HCT116 (cell line): ENCODE measurements at regions not wholly inside any gene's neighbourhood (a gene's known extent, or its start where the extent isn't known, plus 50 kb on each side); places are given as distances from the start of the nearest gene placed in this dataset.

Experiments
- ATAC-seq: fragments of 200-7000 bp; cut with Tn5 transposase; 2 replicates; pipeline ENCODE4 v1.9.1; 2020; ENCODE audit warnings: mild to moderate bottlenecking, moderate library complexity
- BruUV-seq: library from RNA; stranded (reverse); fragments of 400-500 nt; replicated peaks from 2 replicates; lab custom pipeline; 2021; lab: Mats Ljungman, UMichigan
- CTCF ChIA-PET: fragments of 300-600 bp; sonication (Branson Sonifier 250); formaldehyde crosslinking; loops from one replicate; lab custom pipeline; 2021; ENCODE audit warnings: antibody characterized with exemption; lab: Charles Lee
- POLR2A ChIA-PET: fragments of 300-600, 350-600 bp; sonication (Branson Sonifier 250); formaldehyde crosslinking; loops from one replicate; lab custom pipeline; 2021; ENCODE audit warnings: antibody characterized with exemption; lab: Charles Lee
- RAD21 ChIA-PET, 2 experiments: fragments of 300-600 bp; sonication (Branson Sonifier 250); formaldehyde crosslinking; loops; one replicate each; lab custom pipeline; 2023; ENCODE audit warnings: low total read pairs in 2 of 2; ENCODE audit not compliant: uncharacterized antibody in 2 of 2, unreplicated experiment in 2 of 2, low non-redundant PET in 1 of 2; lab: Charles Lee
- DNase-seq: peaks from one replicate; pipeline ENCODE4 v3.0.0-alpha.2; 2010; ENCODE audit warnings: low read depth, low spot score
- H2AFZ ChIP-seq: fragments of 200-600 bp; shearing (Covaris generic), sonication (generic); 2 replicates; pipeline ENCODE4 v1.6.1; 2017; ENCODE audit warnings: low read depth, mixed run types, mixed read lengths, antibody characterized with exemption, low read length; ENCODE audit not compliant: poor library complexity, severe bottlenecking
- H3K27ac ChIP-seq: 2 replicates; pipeline ENCODE4 v1.5.1; 2012; ENCODE audit warnings: low read depth, low read length
- H3K27me3 ChIP-seq: fragments of 200-600 bp; sonication (generic); 2 replicates; pipeline ENCODE4 v1.6.1; 2016; ENCODE audit warnings: mixed run types, low read length, mixed read lengths; ENCODE audit not compliant: insufficient read depth
- H3K36me3 ChIP-seq, 2 experiments: fragments of 200-500 bp in 1 of 2; fragments of 200-600 bp in 1 of 2; sonication (Bioruptor generic) in 1 of 2; sonication (generic) in 1 of 2; 2 replicates each; pipeline versions ENCODE4 v1.5.1 to v1.6.1; 2014 to 2016; ENCODE audit warnings: low read length in 2 of 2, inconsistent platforms in 1 of 2, mixed read lengths in 1 of 2, mixed run types in 1 of 2; ENCODE audit not compliant: insufficient read depth in 2 of 2, control insufficient read depth in 1 of 2
- H3K4me1 ChIP-seq, 2 experiments: fragments of 200-600 bp in 1 of 2; sonication (generic) in 1 of 2; 2 replicates each; pipeline versions ENCODE4 v1.5.1 to v1.6.1; 2012 to 2017; ENCODE audit warnings: low read length in 2 of 2, inconsistent platforms in 1 of 2, mild to moderate bottlenecking in 1 of 2, mixed read lengths in 1 of 2, mixed run types in 1 of 2, moderate library complexity in 1 of 2; ENCODE audit not compliant: insufficient read depth in 2 of 2, control insufficient read depth in 1 of 2
- H3K4me2 ChIP-seq: fragments of 200-600 bp; sonication (generic); 2 replicates; pipeline ENCODE4 v1.6.1; 2017; ENCODE audit warnings: mixed run types, low read length, mixed read lengths
- H3K4me3 ChIP-seq, 2 experiments: fragments of 200-600 bp in 1 of 2; sonication (generic) in 1 of 2; replicated peaks in 1 of 2; 2 replicates each; pipeline ENCODE4 v1.5.1; 2011 to 2016; ENCODE audit warnings: low read length in 2 of 2, control low read depth in 1 of 2, low read depth in 1 of 2, mild to moderate bottlenecking in 1 of 2, mixed read lengths in 1 of 2, mixed run types in 1 of 2
- H3K79me2 ChIP-seq: fragments of 200-600 bp; sonication (generic); 2 replicates; pipeline ENCODE4 v1.6.1; 2017; ENCODE audit warnings: mild to moderate bottlenecking, mixed run types, low read length, moderate library complexity, mixed read lengths; ENCODE audit not compliant: insufficient read depth
- H3K9ac ChIP-seq: fragments of 200-600 bp; sonication (generic); 2 replicates; pipeline ENCODE4 v1.6.1; 2016; ENCODE audit warnings: low read length, mixed read lengths
- H3K9me2 ChIP-seq: fragments of 200-600 bp; sonication (generic), shearing (Covaris generic); 2 replicates; pipeline ENCODE4 v1.6.1; 2017; ENCODE audit warnings: mixed run types, mild to moderate bottlenecking, moderate library complexity; ENCODE audit not compliant: insufficient read depth
- H3K9me3 ChIP-seq, 2 experiments: fragments of 200-500 bp in 1 of 2; fragments of 200-600 bp in 1 of 2; sonication (Bioruptor generic) in 1 of 2; sonication (generic) in 1 of 2; 2 replicates each; pipeline ENCODE4 v1.6.1; 2014 to 2017; ENCODE audit warnings: low read length in 2 of 2, mixed read lengths in 2 of 2, inconsistent platforms in 1 of 2, low read depth in 1 of 2, mild to moderate bottlenecking in 1 of 2, mixed run types in 1 of 2, moderate library complexity in 1 of 2; ENCODE audit not compliant: control insufficient read depth in 1 of 2, insufficient read depth in 1 of 2
- H4K20me1 ChIP-seq: fragments of 200-600 bp; sonication (generic), shearing (Covaris generic); 2 replicates; pipeline ENCODE4 v1.6.1; 2017; ENCODE audit warnings: mixed run types, mild to moderate bottlenecking, moderate library complexity; ENCODE audit not compliant: insufficient read depth
- CBX3 ChIP-seq: IDR thresholded peaks from 2 replicates; pipeline ENCODE4 v1.6.1; 2012; ENCODE audit warnings: low read depth
- EGR1 ChIP-seq: IDR thresholded peaks from 2 replicates; pipeline ENCODE4 v1.6.1; 2012; ENCODE audit warnings: low read depth
- ELF1 ChIP-seq: IDR thresholded peaks from 2 replicates; pipeline ENCODE4 v1.6.1; 2012; ENCODE audit warnings: low read depth, borderline replicate concordance
- EZH2 ChIP-seq: fragments of 200-600 bp; sonication (generic); IDR thresholded peaks from 2 replicates; pipeline ENCODE4 v1.6.1; 2017; ENCODE audit warnings: antibody characterized with exemption, mixed run types
- EZH2phosphoT487 ChIP-seq: fragments of 200-600 bp; IDR thresholded peaks from 2 replicates; pipeline ENCODE4 v1.6.1; 2018; ENCODE audit warnings: antibody characterized with exemption, borderline replicate concordance
- FOSL1 ChIP-seq: IDR thresholded peaks from 2 replicates; pipeline ENCODE4 v1.6.1; 2012; ENCODE audit warnings: low read depth
- MAX ChIP-seq: IDR thresholded peaks from 2 replicates; pipeline ENCODE4 v1.6.1; 2012
- POLR2AphosphoS5 ChIP-seq: IDR thresholded peaks from 2 replicates; pipeline ENCODE4 v1.6.1; 2011; ENCODE audit warnings: mild to moderate bottlenecking, low read depth, low read length, moderate library complexity
- RAD21 ChIP-seq: IDR thresholded peaks from 2 replicates; pipeline ENCODE4 v1.6.1; 2012; ENCODE audit warnings: low read depth, mild to moderate bottlenecking
- SRF ChIP-seq: IDR thresholded peaks from 2 replicates; pipeline ENCODE4 v1.6.1; 2012; ENCODE audit warnings: low read depth
- YY1 ChIP-seq: IDR thresholded peaks from 2 replicates; pipeline ENCODE4 v1.6.1; 2011; ENCODE audit warnings: low read length, low read depth, moderate library complexity, mild to moderate bottlenecking; ENCODE audit not compliant: insufficient replicate concordance; ENCODE audit errors: extremely low read depth
- ZBTB33 ChIP-seq: IDR thresholded peaks from 2 replicates; pipeline ENCODE4 v1.6.1; 2011; ENCODE audit warnings: mild to moderate bottlenecking, low read length, moderate library complexity; ENCODE audit not compliant: insufficient replicate concordance; ENCODE audit errors: extremely low read depth
- ZFX ChIP-seq: fragments of 450-650 bp; IDR thresholded peaks from 2 replicates; pipeline ENCODE4 v1.6.1; 2017
- ZNF274 ChIP-seq: fragments of 200-500 bp; sonication (Bioruptor generic); IDR thresholded peaks from 2 replicates; pipeline ENCODE4 v1.6.1; 2014; ENCODE audit warnings: mild to moderate bottlenecking, low read depth, low read length, inconsistent platforms
- intact Hi-C: fragments of 100-400 bp; cut with micrococcal nuclease; formaldehyde crosslinking; loops from 2 replicates; pipeline ENCODE4 v1.10.0; 2022
- TF ChIP-seq, protein P1 (sequence below): IDR thresholded peaks from 2 replicates; pipeline ENCODE4 v1.6.1; 2012

DNA sequence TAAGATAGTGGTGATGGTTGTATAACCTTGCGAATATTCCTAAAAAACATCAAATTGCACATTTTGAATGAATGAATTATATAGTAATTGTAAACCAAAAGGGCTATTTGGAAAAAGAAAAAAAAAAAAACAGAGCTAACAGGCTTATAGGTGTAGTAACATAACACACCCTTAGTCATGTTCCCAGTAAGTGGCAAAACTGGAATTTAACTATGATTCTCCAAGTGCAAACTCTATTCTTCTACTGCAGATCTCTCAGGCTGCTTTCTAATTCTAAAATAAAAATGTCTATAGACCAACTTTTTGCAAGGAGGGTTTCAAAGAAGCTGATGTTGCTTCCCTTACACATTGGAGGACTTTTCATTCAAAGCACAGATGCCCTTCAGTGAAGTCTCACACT lies 293.2 kb upstream of the MON1B start:
- Histone ChIP-seq H3K36me3 (no peaks in the 10 kb centered on the region), H4K20me1 (no peaks in the 10 kb centered on the region), H3K79me2 (no peaks in the 10 kb centered on the region), H3K9me3 (no peaks in the 10 kb centered on the region), H3K9ac (no peak overlapping the region), H3K27me3 (no peaks in the 10 kb centered on the region), H3K9me2 (no peaks in the 10 kb centered on the region), H2AFZ (no peak overlapping the region), H3K4me3 (no peak overlapping the region), H3K4me1 (no peaks in the 10 kb centered on the region), H3K27ac (no peak overlapping the region), H3K4me2 (no peak overlapping the region)
- intact Hi-C loops: no loop called here
- ChIA-PET POLR2A (no interaction called here), CTCF (no interaction called here), RAD21 (no interaction called here)
- no peak for TF ChIP-seq EGR1
- no peak for TF ChIP-seq YY1
- TF ChIP-seq EZH2phosphoT487: no peak
- no peak for TF ChIP-seq CBX3
- TF ChIP-seq ZBTB33: no peak
- no peak for TF ChIP-seq ZFX
- TF ChIP-seq POLR2AphosphoS5: no peak
- TF ChIP-seq SRF: no peak
- TF ChIP-seq RAD21: no peak
- TF ChIP-seq ELF1: no peak
- TF ChIP-seq ZNF274: no peak
- TF ChIP-seq, protein P1, sequence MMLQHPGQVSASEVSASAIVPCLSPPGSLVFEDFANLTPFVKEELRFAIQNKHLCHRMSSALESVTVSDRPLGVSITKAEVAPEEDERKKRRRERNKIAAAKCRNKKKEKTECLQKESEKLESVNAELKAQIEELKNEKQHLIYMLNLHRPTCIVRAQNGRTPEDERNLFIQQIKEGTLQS: no peak
- TF ChIP-seq MAX: no peak
- TF ChIP-seq EZH2: no peak
- TF ChIP-seq FOSL1: no peak
- BruUV-seq: no TSS peak
- no peak for DNase-seq
- no peak for ATAC-seq
